Subcutaneous abdominal adipose tissue (tissue), 5 donors: ENCODE measurements at regions not wholly inside any gene's neighbourhood (a gene's known extent, or its start where the extent isn't known, plus 50 kb on each side); places are given as distances from the start of the nearest gene placed in this dataset.

Source experiments
- H3K27ac ChIP-seq: one replicate; pipeline ENCODE4 v1.7.0; 2013; ENCODE audit warnings: low read depth, mild to moderate bottlenecking, inconsistent platforms, low read length, moderate library complexity
- H3K27me3 ChIP-seq, 5 donors: one replicate each; pipeline ENCODE4 v1.7.0; 2013; ENCODE audit warnings: low read length in 5 of 5, inconsistent platforms in 1 of 5; ENCODE audit not compliant: control insufficient read depth in 5 of 5, insufficient read depth in 4 of 5
- H3K36me3 ChIP-seq, 5 donors: one replicate each; pipeline ENCODE4 v1.7.0; 2013; ENCODE audit warnings: low read length in 5 of 5; ENCODE audit not compliant: control insufficient read depth in 5 of 5, insufficient read depth in 5 of 5
- H3K4me1 ChIP-seq, 5 donors: one replicate each; pipeline ENCODE4 v1.7.0; 2013; ENCODE audit warnings: low read length in 5 of 5, mild to moderate bottlenecking in 3 of 5, moderate library complexity in 1 of 5; ENCODE audit not compliant: control insufficient read depth in 5 of 5, insufficient read depth in 5 of 5
- H3K4me3 ChIP-seq, 5 donors: one replicate each; pipeline ENCODE4 v1.7.0; 2013; ENCODE audit warnings: low read length in 5 of 5, low read depth in 1 of 5
- H3K9ac ChIP-seq, 5 donors: one replicate each; pipeline ENCODE4 v1.7.0; 2013; ENCODE audit warnings: low read length in 5 of 5, mild to moderate bottlenecking in 4 of 5, moderate library complexity in 3 of 5
- H3K9me3 ChIP-seq, 5 donors: one replicate each; pipeline ENCODE4 v1.7.0; 2013; ENCODE audit warnings: low read length in 5 of 5; ENCODE audit not compliant: control insufficient read depth in 5 of 5
- donor health status: healthy.
- donor health status: healthy.
- donor health status: healthy.
- donor health status: healthy.
- donor health status: healthy.

DNA sequence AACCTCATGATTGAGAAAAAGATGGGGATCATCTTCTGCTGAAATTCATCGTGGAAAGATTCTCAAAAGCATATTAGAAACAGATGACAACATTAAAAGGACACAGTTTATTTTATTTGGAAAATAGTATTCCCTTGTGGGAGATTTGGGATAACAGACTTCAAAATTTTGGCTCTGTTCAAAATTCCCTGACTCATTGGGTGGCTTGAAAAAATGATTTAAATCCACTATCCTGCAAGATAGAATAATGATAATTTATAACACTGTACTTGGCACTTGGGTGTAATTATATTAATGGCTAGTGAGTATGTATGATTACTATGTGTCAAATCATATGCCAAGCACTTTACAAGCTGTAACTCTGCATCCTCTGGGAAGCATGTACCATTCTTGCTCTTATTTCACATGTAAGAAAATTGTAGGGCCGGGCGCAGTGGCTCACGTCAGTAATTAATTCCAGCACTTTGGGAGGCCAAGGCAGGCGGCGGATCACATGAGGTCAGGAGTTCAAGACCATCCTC is 128.8 kb downstream of the LMNTD1 start:
- Histone ChIP-seq H3K27me3 (no peaks in the 10 kb centered on the region), H3K9ac (no peak overlapping the region), H3K9me3 (no peaks in the 10 kb centered on the region), H3K4me1 (peaks cover 0 to 3% (median 0%) of the 10 kb centered on the region in 5 donors), H3K36me3 (no peaks in the 10 kb centered on the region), H3K4me3 (no peak overlapping the region), H3K27ac (no peak overlapping the region)

DNA sequence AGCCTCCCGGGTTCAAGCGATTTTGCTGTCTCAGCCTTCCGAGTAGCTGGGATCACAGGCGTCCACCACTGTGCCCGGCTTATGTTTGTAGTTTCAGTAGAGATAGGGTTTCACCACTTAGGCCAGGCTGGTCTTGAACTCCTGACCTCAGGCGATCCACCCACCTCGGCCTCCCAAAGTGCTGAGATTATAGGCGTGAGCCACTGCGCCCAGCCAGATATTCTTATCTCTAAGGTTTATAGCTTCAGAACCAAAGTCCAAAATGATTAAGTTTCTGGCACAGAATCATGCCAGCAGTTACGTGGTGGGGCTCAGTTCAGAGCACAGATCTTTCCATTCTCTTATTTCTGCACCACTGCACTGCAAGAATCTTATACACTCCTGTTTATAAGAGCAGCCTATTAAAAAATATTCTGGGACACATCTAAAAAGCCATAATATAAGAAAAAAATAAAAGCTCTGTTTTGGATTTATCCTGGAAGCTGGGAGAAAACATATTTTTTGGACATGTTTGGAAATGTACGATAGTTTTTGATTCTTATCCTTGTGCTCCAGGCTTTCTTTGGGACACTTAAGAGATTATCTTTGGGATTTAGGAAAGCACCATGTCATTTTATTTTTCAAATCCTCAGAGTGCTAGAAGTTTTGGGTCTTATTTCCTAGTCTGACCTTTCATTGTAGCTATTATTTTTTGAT is 129.6 kb downstream of the LMNTD1 start:
- H3K9ac ChIP-seq: no peak overlapping the region
- peaks cover 0 to 3% (median 0%) of the 10 kb centered on the region in 5 donors for H3K4me1 ChIP-seq
- H3K9me3 ChIP-seq: no peaks in the 10 kb centered on the region
- H3K4me3 ChIP-seq: no peak overlapping the region
- H3K27me3 ChIP-seq: no peaks in the 10 kb centered on the region
- H3K27ac ChIP-seq: no peak overlapping the region
- no peaks in the 10 kb centered on the region for H3K36me3 ChIP-seq

- H3K27ac ChIP-seq: no peak overlapping the region
- no peaks in the 10 kb centered on the region for H3K9me3 ChIP-seq
- peaks cover 0 to 3% (median 0%) of the 10 kb centered on the region in 5 donors for H3K4me1 ChIP-seq
- H3K36me3 ChIP-seq: no peaks in the 10 kb centered on the region
- H3K9ac ChIP-seq: no peak overlapping the region
- no peaks in the 10 kb centered on the region for H3K27me3 ChIP-seq
- no peak overlapping the region for H3K4me3 ChIP-seq
Measured at GRCh38 chr12:25422241-25422640, 130.8 kb downstream of the LMNTD1 start.

DNA sequence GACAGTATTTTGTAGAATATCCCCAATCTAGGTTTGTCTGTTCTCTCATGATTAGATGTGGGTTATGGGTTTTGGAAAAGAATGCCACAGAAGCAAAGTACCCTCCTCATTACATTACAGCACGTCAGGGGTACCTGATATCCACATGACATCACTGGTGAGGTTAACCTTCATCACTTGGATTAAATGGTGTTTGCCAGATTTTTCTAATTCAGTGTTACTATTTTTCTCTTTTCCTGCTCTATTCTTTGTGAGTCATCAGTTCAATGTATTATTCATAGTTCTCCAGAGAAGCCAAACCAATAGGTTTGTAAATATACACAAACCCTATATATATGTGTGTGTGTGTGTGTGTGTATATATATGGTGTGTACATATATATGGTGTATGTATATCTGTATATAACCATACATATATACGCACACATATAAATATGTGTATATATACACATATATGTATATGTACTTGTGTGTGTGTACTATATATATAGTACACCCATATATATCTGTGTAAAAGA is 131.4 kb downstream of the LMNTD1 start:
- no peaks in the 10 kb centered on the region for H3K36me3 ChIP-seq
- peaks cover 0 to 3% (median 0%) of the 10 kb centered on the region in 5 donors for H3K4me1 ChIP-seq
- H3K9me3 ChIP-seq: no peaks in the 10 kb centered on the region
- H3K27me3 ChIP-seq: no peaks in the 10 kb centered on the region
- H3K27ac ChIP-seq: no peak overlapping the region
- H3K4me3 ChIP-seq: no peak overlapping the region
- no peak overlapping the region for H3K9ac ChIP-seq

GRCh38 chr12:25420116-25420515 is 133.0 kb downstream of the LMNTD1 start:
- no peak overlapping the region for H3K27ac ChIP-seq
- no peak overlapping the region for H3K9ac ChIP-seq
- no peaks in the 10 kb centered on the region for H3K9me3 ChIP-seq
- H3K4me3 ChIP-seq: no peak overlapping the region
- H3K27me3 ChIP-seq: no peaks in the 10 kb centered on the region
- H3K36me3 ChIP-seq: no peaks in the 10 kb centered on the region
- H3K4me1 ChIP-seq: peaks cover 0 to 3% (median 0%) of the 10 kb centered on the region in 5 donors

- H3K9me3 ChIP-seq: no peaks in the 10 kb centered on the region
- H3K4me3 ChIP-seq: no peak overlapping the region
- no peaks in the 10 kb centered on the region for H3K36me3 ChIP-seq
- no peak overlapping the region for H3K27ac ChIP-seq
- peaks cover 0 to 3% (median 0%) of the 10 kb centered on the region in 5 donors for H3K4me1 ChIP-seq
- H3K9ac ChIP-seq: no peak overlapping the region
- H3K27me3 ChIP-seq: no peaks in the 10 kb centered on the region
Measured at GRCh38 chr12:25419595-25419994, 133.5 kb downstream of the LMNTD1 start.

DNA sequence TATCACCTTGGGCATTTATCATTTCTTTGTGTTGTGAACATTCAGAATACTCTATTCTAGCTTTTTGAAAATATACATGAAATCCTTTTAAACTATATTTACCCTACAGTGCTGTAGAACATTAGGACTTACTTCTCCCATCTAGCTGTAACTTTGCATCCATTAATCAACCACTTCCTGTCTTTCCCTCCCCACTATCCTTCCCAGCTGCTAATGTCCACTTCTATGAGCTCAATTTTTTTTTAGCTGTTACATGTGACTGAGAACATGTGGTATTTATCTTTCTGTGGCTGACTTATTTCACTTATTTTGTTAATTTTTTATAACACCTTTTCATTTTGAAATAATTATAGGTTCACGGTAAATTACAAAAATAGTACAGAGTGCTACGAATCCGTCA is 136.0 kb downstream of the LMNTD1 start:
- no peaks in the 10 kb centered on the region for H3K36me3 ChIP-seq
- H3K27ac ChIP-seq: no peak overlapping the region
- H3K27me3 ChIP-seq: no peaks in the 10 kb centered on the region
- no peak overlapping the region for H3K9ac ChIP-seq
- H3K9me3 ChIP-seq: no peaks in the 10 kb centered on the region
- H3K4me1 ChIP-seq: no peaks in the 10 kb centered on the region
- H3K4me3 ChIP-seq: no peak overlapping the region

DNA sequence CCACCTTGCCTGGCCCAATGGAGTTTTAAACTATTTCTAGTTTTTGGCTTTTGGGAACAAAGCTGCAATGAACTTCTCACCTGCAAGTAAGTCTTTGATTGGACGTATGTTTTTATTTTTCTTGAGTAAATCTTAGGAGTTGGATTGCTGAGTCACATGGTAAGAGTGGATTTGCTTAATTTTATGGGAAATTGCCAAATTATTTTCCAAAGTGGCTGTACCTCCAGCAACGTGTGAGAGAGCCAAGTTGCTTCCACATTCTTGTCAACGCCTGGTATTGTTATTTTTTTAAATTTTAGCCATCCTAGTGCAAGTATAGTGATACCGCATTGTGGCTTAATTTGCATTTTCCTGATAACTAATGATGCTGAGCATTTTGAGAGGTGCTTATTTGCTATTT is 136.6 kb downstream of the LMNTD1 start:
- H3K9ac ChIP-seq: no peak overlapping the region
- H3K4me3 ChIP-seq: no peak overlapping the region
- H3K27ac ChIP-seq: no peak overlapping the region
- H3K36me3 ChIP-seq: no peaks in the 10 kb centered on the region
- no peaks in the 10 kb centered on the region for H3K9me3 ChIP-seq
- no peaks in the 10 kb centered on the region for H3K27me3 ChIP-seq
- no peaks in the 10 kb centered on the region for H3K4me1 ChIP-seq

DNA sequence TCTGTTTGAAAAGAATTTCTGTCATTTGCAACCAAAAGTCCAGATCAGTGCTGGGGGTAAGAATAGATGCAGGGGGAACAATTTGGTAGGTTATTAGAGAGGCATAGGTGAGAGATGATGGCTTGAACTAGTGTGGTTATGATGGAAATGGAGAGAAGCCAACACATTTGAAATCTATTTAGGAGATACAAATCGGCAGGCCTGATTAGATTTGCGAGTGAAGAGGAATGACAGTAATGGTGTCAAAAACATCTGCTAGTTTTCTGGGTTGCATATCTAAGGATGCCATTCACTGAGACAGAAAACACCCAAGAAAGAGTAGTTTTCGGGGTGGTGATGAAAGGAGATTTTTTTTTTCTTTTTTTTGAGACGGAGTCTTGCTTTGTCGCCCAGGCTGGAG is 138.1 kb downstream of the LMNTD1 start:
- H3K27me3 ChIP-seq: no peaks in the 10 kb centered on the region
- H3K4me1 ChIP-seq: no peaks in the 10 kb centered on the region
- no peak overlapping the region for H3K9ac ChIP-seq
- no peaks in the 10 kb centered on the region for H3K36me3 ChIP-seq
- peaks cover 0 to 2% (median 0%) of the 10 kb centered on the region in 5 donors for H3K9me3 ChIP-seq
- no peak overlapping the region for H3K27ac ChIP-seq
- H3K4me3 ChIP-seq: no peak overlapping the region

DNA sequence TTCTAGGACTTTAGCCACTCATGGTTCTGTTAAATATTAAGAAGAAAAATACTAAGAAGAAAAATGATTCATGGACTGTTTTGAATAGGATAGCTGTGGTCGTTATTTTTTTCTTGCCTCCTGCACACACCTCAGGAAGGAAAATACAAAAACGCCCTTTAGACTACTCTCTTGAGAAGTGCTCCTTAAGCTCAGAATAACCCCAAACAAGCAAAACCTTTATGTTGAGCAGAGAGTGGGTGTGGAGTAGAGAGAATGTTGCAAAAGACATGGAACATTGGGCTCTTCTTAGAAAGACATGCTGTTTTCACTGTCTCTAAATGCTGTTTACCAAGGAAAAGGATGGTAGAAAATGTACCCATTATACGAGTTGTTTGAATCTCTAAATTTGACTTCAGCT is 140.3 kb downstream of the LMNTD1 start:
- no peak overlapping the region for H3K27ac ChIP-seq
- no peaks in the 10 kb centered on the region for H3K36me3 ChIP-seq
- H3K27me3 ChIP-seq: no peaks in the 10 kb centered on the region
- no peak overlapping the region for H3K4me3 ChIP-seq
- no peak overlapping the region for H3K9ac ChIP-seq
- H3K9me3 ChIP-seq: peaks cover 0 to 2% (median 0%) of the 10 kb centered on the region in 5 donors
- no peaks in the 10 kb centered on the region for H3K4me1 ChIP-seq
